NOMO-1 treated with DMSO at 0.1 percent for 48 hours (cell line): ENCODE measurements at regions not wholly inside any gene's neighbourhood (a gene's known extent, or its start where the extent isn't known, plus 50 kb on each side); places are given as distances from the start of the nearest gene placed in this dataset.

ENCODE experiments used
- DNase-seq: peaks from one replicate; lab custom pipeline; 2025; ENCODE audit not compliant: unreplicated experiment; lab: John Stamatoyannopoulos, UW

DNA sequence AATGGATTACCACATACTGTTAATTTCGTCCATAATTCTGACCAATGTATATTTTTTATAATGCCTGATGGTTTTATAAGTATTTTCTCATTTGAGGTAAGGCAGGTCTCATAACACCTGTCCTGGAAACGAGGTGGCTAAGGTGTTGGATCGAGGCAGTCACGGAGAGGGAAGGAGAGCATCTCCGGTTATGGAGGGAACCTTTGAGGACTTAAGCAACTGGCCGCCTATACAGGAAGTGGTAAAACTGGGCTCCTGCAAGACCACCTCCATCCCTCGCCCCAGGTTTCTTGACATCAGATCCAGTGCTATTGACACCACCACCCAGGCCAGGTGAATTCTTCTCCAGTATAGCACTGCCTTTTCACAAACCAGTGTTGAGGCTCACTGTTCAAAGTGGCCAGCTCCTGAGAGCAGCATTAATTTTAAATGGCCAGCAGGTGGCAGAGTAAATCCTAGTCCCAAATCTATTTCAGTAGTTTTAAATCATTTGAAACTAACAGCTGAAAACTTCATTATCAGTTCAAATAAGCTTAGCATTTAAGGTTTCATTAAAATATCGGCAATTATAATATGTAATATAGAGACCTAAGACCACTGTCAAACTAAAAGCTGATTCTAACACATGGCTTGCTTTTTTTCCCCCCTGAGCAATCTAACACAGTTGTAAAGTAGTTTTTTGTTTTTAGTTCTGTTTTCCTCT lies 100.8 kb downstream of the PPM1A start:
- peak; percentile 21 for DNase-seq

DNA sequence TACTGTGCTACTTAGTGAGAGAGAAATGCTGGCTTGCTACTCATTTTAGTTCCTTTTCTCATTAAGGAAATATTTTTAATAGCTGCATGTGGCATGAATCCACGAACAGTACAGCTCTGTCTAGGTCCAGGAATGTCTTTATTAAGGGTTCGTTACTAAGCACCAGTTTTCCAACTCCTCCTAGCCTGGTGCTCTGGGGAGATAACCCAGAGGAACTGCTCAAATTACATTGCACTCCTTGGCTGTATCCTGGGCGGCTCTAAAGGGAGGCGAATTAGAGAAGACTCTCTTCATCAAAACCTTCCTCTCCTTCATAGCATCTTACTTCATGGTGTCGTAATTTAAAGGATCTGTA lies 101.3 kb downstream of the PPM1A start:
- DNase-seq, result no peak

- DNase-seq, result no peak
Observed at GRCh38 chr14:60353420-60353819, 104.4 kb downstream of the PPM1A start.

- no peak for DNase-seq
Observed at GRCh38 chr14:60355768-60356167, 106.7 kb downstream of the PPM1A start.

GRCh38 chr14:60356386-60356785 lies 107.4 kb downstream of the PPM1A start:
- DNase-seq, result no peak

DNA sequence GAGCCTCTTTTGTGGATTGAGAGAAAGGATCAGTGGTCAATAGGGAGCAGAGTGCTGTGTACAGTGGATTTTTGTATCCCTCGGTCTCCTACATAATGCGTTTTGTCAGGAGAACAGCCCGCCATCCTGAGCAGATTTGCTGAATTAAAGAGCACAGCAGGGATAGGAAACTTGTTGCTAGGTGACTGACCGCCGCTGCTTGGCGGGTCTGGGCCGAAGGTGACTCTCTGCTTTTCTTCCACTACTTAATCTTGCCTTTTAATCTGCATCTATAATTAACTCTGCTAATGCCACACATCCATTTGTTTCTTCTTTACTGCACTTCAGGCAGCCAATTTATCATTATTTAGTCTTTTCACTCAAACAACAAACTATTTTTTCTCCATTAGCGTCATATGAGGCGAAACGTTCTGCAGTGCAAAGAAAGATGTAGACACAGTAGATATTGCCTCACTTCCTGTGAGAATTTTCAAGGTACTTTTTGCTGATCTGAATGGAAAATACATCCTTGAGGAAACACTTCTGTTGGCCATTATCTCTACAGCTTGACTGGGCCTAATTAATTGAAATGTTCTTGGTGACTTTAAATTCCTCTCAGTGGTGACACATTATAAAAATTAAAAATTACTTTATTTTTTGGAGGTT lies 108.0 kb downstream of the PPM1A start:
- no peak for DNase-seq

GRCh38 chr14:60357551-60358149 lies 108.6 kb downstream of the PPM1A start:
- DNase-seq, result no peak

DNA sequence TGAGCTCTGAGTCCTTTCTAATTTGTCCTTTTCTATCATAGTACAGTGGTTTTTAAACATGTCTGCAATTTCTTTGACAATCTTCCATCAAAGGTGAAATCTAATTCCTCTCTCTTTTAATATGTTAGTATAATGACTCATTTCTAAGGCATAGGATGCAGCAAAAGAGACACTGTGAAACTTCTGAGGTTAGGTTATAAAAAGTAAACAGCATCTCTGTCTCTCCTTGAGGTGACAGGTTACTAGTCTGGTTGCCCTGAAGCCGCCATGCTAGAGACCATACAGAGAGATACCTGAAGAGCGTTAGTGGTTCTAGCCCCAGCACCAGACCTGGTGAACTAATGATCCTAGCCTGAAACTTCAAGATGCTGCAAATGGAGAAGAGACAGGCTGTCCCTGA lies 114.3 kb downstream of the PPM1A start:
- DNase-seq, result no peak

GRCh38 chr14:60363687-60364086 lies 114.7 kb downstream of the PPM1A start:
- DNase-seq, result no peak

DNA sequence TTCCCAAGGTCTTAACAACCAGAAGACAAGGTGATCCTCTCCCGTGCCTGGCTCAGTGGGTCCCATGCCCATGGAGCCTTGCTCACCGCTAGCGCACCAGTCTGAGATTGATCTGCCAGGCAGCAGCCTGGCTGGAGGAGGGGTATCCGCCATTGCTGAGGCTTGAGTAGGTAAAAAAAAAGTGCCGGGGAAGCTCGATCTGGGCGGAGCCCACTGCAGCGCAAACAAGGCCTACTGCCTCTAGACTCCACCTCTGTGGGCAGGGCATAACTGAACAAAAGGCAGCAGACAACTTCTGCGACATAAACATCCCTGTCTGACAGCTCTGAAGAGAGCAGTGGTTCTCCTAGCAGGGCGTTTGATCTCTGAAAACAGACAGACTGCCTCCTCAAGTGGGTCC lies 104.0 kb downstream of the C14orf39 start:
- no peak for DNase-seq
